ENCODE measurements at regions not wholly inside any gene's neighbourhood (a gene's known extent, or its start where the extent isn't known, plus 50 kb on each side); places are given as distances from the start of the nearest gene placed in this dataset.
"Not testable (repeated sequence)": the region's sequence is repeated elsewhere in the genome, so short reads cannot be mapped to it uniquely, and the experiment has no call there.

DNA sequence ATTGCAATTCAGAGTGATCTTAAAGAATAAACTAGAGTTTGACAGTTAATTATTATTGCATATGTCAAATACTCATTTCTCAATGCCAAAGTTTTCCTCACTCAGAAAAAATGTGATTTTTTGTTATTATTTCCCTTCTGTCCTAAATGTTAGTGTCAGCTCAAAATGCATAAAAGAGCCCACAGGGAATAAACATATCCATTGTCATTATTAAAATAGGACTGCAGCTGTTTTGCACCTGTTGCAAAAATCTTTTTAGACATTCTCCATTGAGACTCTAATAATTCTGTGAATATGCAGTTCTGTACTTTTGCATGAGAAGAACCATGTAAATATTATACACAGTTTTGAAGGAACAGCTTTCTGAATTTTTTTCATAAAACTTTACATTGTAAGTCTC, 540.0 kb upstream of the SLC39A10 start:
- H3K4me3 ChIP-seq (ENCODE audit: low read depth, low read length) = no peak overlapping the region

DNA sequence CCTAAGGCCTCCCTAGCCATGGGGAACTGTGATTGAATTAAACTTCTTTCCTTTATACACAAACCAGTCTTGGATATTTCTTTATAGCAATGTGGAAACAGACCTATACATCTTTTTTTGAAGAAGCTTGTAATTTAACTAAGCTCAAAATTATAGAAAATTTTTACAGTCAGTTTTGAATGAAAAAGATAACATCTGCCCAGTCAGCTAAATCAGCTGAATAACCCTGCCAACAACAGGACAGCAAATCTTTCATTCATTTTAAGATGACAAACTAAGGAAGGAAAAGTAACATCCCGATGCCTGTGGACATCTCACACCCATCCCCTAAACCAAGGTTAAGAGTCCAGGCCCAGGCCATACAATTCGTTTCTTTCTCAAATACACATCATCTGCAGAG, 541.3 kb upstream of the SLC39A10 start:
- H3K4me3 ChIP-seq (ENCODE audit: low read depth, low read length) = no peak overlapping the region

DNA sequence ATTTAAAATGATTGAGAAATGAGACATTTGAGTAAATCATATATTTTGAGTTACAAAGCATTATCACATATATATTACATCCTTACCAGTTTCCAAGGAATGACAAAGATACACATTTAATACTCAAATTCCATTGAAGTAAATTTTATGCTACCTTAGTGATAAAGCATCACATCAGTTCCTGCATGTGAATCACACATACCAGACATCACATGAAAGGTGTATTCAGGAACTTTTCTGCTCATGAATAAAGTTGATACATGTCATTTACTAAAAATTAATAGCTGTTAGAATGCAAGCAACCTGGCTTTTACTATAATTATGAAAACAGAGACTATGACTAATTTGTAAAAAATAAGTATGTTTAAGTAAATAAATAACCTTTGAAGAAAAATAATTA, 548.8 kb upstream of the SLC39A10 start:
- no peak overlapping the region for H3K4me3 ChIP-seq (ENCODE audit: low read depth, low read length)

DNA sequence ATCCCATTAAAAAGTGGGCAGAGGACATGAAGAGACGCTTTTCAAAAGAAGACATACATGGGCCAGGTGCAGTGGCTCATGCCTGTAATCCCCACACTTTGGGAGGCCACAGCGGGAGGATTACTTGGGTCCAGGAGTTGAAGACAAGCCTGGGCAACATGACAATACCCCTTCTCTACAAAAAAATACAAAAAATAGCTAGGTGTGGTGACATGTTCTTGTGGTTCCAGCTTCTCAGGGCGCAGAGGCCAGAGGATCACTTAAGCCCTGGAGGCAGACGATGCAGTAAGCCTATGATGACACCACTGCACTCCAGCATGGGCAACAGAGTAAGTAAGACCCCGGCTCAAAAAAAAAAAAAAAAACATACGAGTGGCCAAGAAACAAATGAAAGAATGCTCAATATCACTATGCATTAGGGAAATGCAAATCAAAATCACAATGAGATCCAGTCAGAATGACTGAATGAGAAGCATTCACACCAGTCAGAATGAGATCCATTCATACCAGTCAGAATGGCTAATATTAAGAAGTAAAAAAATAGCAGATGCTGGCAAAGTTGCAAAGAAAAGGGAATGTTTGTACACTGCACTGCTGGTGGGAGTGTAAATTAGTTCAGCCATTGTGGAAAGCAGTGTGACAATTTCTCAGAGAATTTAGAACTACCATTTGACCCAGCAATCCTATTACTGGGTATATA, 550.2 kb upstream of the SLC39A10 start:
- no peak overlapping the region for H3K4me3 ChIP-seq (ENCODE audit: low read depth, low read length)

GRCh38 chr2:195105581-195105980, 551.4 kb upstream of the SLC39A10 start:
- no peak overlapping the region for H3K4me3 ChIP-seq (ENCODE audit: low read depth, low read length)

GRCh38 chr2:195094330-195094729, 562.7 kb upstream of the SLC39A10 start:
- no peak overlapping the region for H3K4me3 ChIP-seq (ENCODE audit: low read depth, low read length)

- H3K4me3 ChIP-seq (ENCODE audit: low read depth, low read length) = no peak overlapping the region
These were observed 564.7 kb upstream of the SLC39A10 start for GRCh38 chr2:195092341-195092740.

DNA sequence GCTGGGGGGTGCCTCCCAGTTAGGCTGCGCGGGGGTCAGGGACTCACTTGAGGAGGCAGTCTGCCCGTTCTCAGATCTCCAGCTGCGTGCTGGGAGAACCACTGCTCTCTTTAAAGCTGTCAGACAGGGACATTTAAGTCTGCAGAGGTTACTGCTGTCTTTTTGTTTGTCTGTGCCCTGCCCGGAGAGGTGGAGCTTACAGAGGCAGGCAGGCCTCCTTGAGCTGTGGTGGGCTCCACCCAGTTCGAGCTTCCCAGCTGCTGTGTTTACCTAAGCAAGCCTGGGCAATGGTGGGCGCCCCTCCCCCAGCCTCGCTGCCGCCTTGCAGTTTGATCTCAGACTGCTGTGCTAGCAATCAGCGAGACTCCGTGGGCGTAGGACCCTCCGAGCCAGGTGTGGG, 584.2 kb upstream of the SLC39A10 start:
- H3K4me3 ChIP-seq (ENCODE audit: low read depth, low read length) = not testable (repeated sequence)

GRCh38 chr2:195057001-195057400, 600.0 kb upstream of the SLC39A10 start:
- H3K4me3 ChIP-seq (ENCODE audit: low read depth, low read length) = no peak overlapping the region

DNA sequence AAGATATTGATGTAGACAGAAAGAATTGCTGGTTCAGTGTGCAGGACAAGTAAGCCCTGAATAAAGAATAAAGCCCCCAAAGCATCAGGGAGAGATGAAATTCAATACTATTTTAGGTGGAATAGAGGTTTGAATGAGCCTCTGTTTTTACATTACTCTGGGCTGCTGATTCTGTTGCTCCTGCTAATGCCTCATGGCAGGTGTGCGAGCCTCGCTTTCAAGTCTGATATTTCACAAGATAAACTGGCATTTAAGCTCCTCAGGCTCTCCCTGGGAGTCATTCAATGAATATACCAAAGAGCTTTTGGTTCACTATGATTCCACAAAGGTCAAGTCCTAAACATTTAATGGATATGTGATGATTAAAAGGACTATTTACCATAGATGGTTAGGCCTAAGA, 601.0 kb upstream of the SLC39A10 start:
- no peak overlapping the region for H3K4me3 ChIP-seq (ENCODE audit: low read depth, low read length)

DNA sequence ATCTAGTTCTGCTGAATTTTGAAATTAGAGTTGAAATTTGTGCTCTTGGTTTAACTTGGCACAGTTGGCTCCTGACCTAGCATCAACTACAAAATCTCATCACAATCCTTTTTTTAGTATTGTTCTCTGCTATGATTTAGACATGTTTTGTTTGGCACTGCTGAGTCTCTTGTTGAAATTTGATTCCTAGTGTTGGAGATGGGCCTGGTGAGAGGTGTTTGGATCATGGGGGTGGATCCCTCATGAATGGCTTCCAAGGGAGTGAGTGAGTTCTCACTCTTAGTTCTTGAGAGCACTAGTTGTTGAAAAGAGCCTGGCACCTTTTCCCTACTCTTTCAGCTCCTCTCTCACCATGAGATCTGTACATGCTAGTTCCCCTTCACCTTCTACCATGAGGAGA, 605.6 kb upstream of the SLC39A10 start:
- H3K4me3 ChIP-seq (ENCODE audit: low read depth, low read length) = no peak overlapping the region

DNA sequence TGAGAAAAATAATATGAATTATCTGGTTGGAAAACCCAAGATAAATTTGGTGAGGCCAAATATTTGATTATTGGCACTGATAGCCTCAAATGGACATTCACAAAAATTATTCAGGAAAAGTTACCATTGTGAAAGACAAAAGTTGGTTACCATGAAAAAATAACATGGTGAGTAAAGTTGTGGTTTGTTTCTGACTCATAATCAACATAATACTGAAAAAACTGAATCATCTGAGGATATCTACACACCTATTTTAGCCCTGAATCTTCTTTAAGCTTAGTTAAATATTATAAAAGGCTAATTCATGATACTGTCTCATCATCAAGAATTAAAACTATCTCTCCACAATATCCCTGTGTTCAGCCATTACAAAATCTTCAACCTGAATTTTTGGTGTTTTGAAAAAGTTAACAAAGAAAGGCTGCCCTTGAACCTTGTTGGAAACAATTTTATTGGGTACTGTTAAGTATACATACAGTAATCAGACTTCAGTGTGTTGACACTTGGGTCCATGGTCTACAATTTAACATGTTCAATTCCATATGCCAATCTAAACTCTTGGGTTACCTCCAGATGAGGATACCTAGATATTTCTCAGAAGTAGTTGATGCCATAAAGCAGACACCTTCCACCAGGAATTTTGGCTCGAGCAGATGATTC, 607.5 kb upstream of the SLC39A10 start:
- H3K4me3 ChIP-seq (ENCODE audit: low read depth, low read length) = no peak overlapping the region

GRCh38 chr2:195047955-195048354, 609.1 kb upstream of the SLC39A10 start:
- H3K4me3 ChIP-seq (ENCODE audit: low read depth, low read length) = no peak overlapping the region

DNA sequence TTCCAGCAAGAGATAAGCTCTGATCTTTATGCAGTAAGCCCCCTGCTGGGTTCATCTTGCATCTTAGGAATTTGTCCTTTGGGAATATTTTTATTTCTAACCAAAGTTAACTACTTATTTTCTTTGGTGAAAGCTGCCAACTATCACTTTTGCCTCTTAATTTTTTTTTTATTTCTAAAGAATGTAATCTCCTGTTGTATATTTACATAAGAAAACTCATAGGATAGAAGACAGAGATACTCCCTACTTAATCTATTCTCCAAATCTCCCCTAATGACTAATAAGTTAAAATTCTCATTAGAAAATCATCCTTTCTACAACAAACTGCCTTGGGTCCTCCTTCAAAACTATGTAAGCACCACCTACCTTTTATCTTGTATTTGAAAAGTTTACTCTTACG, 612.2 kb upstream of the SLC39A10 start:
- no peak overlapping the region for H3K4me3 ChIP-seq (ENCODE audit: low read depth, low read length)

- H3K4me3 ChIP-seq (ENCODE audit: low read depth, low read length) = no peak overlapping the region
These were observed 618.9 kb upstream of the SLC39A10 start for GRCh38 chr2:195038153-195038552.

GRCh38 chr2:195037045-195037444, 620.0 kb upstream of the SLC39A10 start:
- no peak overlapping the region for H3K4me3 ChIP-seq (ENCODE audit: low read depth, low read length)

GRCh38 chr2:195031411-195031810, 625.6 kb upstream of the SLC39A10 start:
- H3K4me3 ChIP-seq (ENCODE audit: low read depth, low read length) = no peak overlapping the region

DNA sequence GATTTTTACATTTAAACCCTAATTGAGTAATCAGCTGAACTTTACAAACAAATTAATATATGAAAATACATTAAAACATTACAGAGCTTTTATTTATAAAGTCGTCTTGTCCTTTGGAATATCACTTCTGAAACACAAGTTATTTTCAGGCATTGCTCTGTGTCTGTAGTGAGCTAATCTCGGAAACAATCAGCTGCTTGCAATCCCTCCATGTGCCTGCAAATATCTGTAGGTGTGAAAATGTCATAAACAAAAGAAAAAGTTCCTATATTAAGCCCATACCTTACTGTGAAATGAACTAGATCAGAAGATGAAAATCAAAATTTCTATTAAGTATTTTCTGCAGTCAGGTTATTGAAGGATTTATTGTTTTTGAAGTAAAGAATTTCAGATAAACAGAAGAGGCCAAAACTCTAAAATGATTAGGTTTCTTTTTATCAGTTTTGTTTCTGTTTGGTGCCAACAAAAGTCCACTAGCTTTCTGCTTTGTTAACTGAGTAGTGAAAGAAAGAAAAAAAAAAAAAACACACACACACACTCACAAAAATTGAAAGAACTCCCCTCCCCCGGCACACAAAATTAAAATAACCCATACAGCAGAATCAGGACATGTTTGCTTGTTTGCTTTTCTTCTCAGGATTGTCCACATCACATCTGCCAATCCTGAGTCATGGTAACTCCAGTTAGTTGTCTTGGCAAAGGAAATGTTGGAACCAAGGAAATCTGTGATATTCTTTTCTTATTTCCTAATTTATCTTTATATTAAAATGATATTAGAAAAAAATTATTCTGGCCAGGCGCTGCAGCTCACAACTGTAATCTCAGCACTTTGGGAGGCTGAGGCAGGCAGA, 627.0 kb upstream of the SLC39A10 start:
- H3K4me3 ChIP-seq (ENCODE audit: low read depth, low read length) = no peak overlapping the region

DNA sequence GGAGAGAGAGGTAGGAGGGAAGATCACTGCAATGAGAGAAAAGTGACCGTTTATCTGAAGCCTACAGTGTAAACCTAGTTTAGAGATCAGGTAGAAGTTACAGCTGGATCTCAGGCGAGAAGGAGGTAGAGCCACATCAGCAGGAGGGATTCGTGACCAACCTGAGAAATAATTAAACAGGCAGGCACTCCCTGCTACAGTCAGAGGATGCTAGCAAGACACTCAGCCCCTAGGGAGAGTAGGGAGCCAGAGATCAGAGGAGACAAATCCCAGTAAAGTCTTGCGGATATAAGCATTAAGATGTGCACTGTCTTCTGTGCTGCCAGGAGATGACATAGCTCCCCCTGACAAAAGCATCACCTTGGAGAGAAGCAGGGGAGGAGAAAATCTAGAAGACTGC, 629.1 kb upstream of the SLC39A10 start:
- no peak overlapping the region for H3K4me3 ChIP-seq (ENCODE audit: low read depth, low read length)

DNA sequence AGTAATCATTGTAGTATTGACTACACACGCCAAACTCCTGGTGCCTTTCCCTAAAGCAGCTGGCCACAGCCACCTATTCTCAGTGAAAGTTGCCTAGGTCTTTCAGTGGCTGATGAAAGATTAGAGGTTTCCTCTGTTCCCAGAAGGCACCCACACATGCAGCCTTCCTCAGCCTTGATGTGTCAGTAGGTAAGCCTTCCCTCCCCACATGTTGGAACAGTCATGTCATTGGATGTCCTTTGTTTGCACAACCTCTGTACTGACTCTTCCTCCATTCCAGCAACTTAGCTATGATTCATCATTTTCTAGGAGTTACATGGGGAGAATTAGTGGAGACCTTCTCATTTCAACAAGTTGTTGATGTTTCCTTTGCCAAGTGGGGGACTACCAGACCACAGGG, 630.8 kb upstream of the SLC39A10 start:
- no peak overlapping the region for H3K4me3 ChIP-seq (ENCODE audit: low read depth, low read length)

DNA sequence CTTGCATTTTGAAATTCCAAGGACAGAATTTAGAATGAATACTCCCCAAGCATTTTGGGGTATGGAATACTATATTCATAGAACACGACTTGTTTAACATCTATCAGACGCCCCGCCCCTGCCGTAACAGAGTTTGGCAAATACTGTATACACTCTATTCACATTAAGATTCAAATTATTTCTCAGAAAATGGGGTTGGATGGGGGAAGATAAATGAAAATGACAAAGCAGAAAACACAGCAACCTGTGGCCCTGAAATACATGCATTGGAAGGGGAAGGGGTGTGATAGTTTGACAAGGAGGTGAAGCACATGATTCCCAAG, 634.6 kb upstream of the SLC39A10 start:
- H3K4me3 ChIP-seq (ENCODE audit: low read depth, low read length) = no peak overlapping the region
